ENCODE measurements at regions not wholly inside any gene's neighbourhood (a gene's known extent, or its start where the extent isn't known, plus 50 kb on each side); places are given as distances from the start of the nearest gene placed in this dataset.
"Not testable (repeated sequence)": the region's sequence is repeated elsewhere in the genome, so short reads cannot be mapped to it uniquely, and the experiment has no call there.

DNA sequence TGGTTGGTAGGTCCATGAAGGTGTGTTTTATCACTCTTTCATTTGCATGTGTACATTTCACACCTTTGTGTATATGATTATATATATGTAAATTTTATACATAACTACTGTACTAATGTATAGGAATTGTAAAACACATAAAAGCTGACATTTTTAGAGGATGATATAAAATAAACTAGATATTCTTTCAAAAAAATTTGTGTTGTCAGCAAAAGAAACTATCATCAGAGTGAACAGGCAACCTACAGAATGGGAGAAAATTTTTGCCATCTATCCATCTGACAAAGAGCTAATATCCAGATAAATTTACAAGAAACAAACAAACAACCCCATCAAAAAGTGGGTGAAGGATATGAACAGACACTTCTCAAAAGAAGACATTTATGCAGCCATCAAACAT is 129.3 kb upstream of the PLD5 start:
- not testable (repeated sequence) for TF ChIP-seq POLR2A, EP300, POLR2AphosphoS5 (IDR thresholded peaks at IDR 0.05)
- TF ChIP-seq, protein P1, sequence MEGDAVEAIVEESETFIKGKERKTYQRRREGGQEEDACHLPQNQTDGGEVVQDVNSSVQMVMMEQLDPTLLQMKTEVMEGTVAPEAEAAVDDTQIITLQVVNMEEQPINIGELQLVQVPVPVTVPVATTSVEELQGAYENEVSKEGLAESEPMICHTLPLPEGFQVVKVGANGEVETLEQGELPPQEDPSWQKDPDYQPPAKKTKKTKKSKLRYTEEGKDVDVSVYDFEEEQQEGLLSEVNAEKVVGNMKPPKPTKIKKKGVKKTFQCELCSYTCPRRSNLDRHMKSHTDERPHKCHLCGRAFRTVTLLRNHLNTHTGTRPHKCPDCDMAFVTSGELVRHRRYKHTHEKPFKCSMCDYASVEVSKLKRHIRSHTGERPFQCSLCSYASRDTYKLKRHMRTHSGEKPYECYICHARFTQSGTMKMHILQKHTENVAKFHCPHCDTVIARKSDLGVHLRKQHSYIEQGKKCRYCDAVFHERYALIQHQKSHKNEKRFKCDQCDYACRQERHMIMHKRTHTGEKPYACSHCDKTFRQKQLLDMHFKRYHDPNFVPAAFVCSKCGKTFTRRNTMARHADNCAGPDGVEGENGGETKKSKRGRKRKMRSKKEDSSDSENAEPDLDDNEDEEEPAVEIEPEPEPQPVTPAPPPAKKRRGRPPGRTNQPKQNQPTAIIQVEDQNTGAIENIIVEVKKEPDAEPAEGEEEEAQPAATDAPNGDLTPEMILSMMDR (IDR thresholded peaks at IDR 0.05) = not testable (repeated sequence)

Data from upper lobe of left lung (tissue), 4 donors.